ENCODE measurements at regions not wholly inside any gene's neighbourhood (a gene's known extent, or its start where the extent isn't known, plus 50 kb on each side); places are given as distances from the start of the nearest gene placed in this dataset.

GRCh38 chr1:102699524-102699923 is 408.8 kb downstream of the COL11A1 start:
- TF ChIP-seq CTCF (IDR thresholded peaks at IDR 0.05; ENCODE audit: low read length), result no peak
- no peak for TF ChIP-seq EZH2 (optimal IDR thresholded peaks at IDR 0.05; ENCODE audit: low read depth, low read length)
- TF ChIP-seq EZH2phosphoT487 (IDR thresholded peaks at IDR 0.05; ENCODE audit: low read length), result no peak

Measured in MM.1S (cell line).